Right ventricle myocardium superior (tissue), 1 donor: ENCODE measurements at regions not wholly inside any gene's neighbourhood (a gene's known extent, or its start where the extent isn't known, plus 50 kb on each side); places are given as distances from the start of the nearest gene placed in this dataset.
"Not testable (repeated sequence)": the region's sequence is repeated elsewhere in the genome, so short reads cannot be mapped to it uniquely, and the experiment has no call there.

Experiments
- ATAC-seq: fragments of 200-7000 bp; cut with Tn5 transposase; one replicate; pipeline ENCODE4 v1.9.1; 2020; ENCODE audit warnings: mild to moderate bottlenecking; ENCODE audit not compliant: poor library complexity
- DNase-seq: peaks from one replicate; pipeline ENCODE4 v3.0.0-alpha.2; 2020
- intact Hi-C: fragments of 100-400 bp; cut with DNase I; formaldehyde crosslinking; loops from one replicate; pipeline ENCODE4 v1.11.2; 2022
- donor health status: DM: no; HTN: yes; CAD: no; lungs with severe emphysema.

DNA sequence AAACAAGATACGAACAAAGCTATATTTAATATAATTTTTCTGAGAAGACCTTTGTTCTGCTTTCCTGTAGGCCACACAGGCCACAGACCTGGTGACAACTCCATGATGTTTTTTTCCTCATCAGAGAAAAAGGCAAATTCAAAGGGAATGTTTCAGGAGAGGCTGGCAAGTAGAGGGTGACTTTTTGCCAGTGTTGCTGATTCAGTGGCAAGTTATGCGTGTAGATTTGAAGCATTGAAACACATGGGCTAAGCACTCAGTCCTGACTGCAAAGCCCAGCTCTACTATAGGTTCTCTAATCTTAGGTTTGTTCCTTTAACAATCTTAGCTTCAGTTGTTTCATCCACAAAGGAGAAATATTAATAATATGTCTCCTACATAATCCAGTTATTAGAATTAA is 499.8 kb downstream of the SUCLG1 start:
- intact Hi-C loops = no loop called here
- ATAC-seq (no peak), DNase-seq (no peak)

DNA sequence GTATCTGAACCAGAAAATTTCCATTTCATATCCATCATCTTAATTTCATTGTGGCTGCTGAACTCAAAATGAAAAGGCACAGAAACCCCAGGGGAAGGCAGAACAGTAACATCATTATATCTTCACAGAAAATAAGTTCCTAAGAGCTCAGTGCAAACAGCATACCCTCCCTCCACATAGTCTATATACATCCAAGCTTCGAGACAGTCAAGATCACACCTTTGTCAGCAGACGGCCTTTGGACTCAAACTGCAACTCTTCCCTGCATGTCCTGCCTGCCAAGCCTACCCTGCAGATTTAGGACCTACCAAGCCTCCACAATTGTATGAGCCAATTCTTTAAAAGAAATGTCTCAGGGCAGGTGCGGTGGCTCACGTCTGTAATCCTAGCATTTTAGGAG is 502.1 kb downstream of the SUCLG1 start:
- intact Hi-C loops = no loop called here
- ATAC-seq (no peak), DNase-seq (no peak)

DNA sequence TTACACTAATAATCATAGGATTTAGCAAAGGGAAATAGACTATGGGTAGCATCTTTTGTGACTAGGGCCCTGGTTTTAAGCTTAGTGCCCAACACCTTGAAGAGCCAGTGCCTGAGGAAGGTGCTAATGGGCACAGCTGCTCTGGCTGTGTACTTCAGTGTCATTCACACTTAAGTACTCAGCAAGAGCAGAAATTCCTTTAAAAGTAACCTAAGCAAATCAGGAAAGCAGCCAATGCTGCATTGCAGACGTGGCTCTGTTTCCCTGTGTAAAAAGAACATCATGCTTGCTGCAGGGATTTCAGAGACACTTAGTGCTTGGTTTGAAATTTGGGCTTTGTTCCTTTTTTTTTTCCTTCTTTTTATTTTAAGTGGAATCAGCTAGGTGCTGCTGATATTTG is 505.4 kb downstream of the SUCLG1 start:
- intact Hi-C loops = no loop called here
- no peak for ATAC-seq

GRCh38 chr2:83951378-83951947 is 507.6 kb downstream of the SUCLG1 start:
- ATAC-seq = no peak
- DNase-seq = no peak
- intact Hi-C loops = no loop called here

More for the DNA sequence above, 505.4 kb downstream of the SUCLG1 start:
- DNase-seq = no peak

DNA sequence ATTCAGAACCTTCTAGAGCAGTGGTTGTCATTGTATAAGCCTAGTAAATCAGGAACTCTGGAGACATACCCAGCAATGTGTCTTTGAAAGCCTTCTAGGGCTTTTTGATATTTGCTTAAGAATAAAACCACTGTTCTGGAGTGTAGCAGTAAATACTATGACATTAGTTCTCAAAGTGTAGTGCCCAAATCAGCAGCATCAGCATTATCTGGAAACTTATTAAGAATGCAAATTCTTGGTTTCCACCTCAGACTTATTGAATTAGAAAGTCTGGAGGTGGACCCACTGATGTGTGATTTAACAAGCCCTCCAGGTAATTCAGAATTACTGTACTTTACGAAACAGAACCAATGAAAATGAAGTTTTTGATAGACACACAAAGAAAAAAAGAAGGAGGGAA is 509.7 kb downstream of the SUCLG1 start:
- ATAC-seq (no peak), DNase-seq (no peak)
- intact Hi-C loops = no loop called here

DNA sequence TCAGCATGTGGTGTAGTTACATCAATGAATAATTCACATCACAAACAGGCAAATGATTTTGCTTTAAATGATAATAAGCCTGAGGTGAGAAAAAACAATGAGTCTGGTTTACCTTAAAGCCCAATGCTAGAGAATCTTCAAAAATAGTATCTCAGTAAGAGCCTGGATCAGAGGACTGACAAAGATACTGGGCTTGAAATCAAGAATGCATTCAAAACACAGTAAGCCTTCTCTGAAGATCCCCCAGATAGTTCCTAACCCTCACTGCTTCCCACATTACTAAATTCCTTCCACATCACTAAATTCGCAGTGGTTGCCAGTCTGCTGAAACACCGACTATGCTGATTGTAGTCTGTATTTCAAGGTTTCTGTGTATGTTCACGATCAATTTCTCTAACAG is 514.9 kb downstream of the SUCLG1 start:
- DNase-seq (no peak), ATAC-seq (no peak)
- intact Hi-C loops = no loop called here

DNA sequence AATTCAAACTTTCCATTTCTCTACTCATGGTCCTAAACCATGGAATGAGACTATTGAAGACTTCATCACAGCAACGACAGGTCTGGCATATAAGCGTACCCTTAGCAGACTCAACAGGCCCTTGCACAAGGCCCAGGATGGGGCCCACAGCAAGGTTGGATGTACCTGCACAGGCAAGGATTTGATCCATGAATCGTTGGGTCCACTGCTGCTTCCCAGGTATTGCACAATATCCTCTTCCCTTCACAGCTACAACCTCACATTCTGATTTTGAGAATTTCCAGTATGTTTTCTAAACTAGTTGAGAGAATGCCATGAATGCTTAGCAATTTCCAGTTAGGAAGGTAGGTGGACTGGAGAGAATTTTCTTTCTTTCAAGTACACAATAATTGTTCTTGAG is 515.8 kb downstream of the SUCLG1 start:
- DNase-seq (no peak), ATAC-seq (no peak)
- intact Hi-C loops = no loop called here

GRCh38 chr2:83941886-83942285 is 517.2 kb downstream of the SUCLG1 start:
- ATAC-seq (no peak), DNase-seq (no peak)
- intact Hi-C loops = no loop called here

DNA sequence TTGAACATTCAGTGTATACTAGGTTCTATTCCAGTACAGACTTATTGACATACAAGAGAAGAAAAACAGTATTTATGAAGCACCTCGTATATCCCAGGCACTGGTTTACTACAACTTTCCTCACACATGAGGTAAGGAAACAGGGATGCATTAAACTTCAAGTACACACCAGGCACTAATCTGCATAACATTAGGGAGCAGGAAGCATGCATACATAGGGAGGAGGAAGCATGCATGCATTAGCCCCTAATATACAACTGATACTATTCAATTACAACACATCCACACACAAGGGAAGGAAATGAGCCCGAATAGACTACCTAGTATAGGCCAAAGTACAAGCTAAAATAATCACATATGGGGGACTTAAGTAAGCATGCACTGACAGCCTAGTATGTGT is 525.3 kb downstream of the SUCLG1 start:
- DNase-seq (no peak), ATAC-seq (no peak)
- intact Hi-C loops = no loop called here

DNA sequence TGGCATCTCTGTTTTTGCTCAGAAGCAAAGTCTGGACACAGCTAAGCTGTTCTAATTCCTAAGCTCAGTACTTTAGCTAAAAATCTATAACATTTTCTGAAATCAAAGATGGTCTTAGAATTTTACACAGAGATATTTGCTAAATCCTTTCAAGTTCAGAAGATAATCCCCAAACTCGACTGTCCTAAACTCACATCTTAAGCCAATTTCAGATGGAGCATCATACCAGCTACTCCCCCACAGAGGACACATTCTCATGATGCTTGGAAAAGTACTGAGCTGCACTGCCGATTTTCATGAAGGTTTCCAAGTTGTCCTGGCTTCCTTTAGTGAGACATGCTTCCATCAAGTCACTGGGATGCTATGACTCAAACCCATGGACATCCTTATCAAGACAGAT is 535.5 kb downstream of the SUCLG1 start:
- intact Hi-C loops = no loop called here
- DNase-seq = no peak
- ATAC-seq = no peak

DNA sequence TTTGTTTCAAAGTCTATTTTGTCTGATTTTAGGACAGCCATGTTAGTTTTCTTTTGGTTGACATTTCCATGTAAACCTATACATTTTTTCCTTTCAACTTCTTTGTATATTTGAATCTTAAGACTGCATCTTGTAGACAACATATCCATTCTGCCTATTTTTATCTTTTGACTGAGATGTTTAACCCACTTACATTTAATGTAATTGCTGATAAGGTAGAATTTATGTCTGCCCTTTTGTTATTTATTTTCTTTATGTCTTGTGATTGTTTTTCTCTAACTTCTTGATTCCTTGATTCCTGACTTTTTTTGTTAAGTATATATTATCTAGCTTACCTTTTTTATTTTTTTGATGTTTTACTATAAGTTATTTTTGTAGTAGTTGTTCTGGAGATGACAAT is 542.5 kb downstream of the SUCLG1 start:
- intact Hi-C loops = no loop called here
- DNase-seq (no peak), ATAC-seq (no peak)

GRCh38 chr2:83915381-83915780 is 543.7 kb downstream of the SUCLG1 start:
- DNase-seq = no peak
- intact Hi-C loops = no loop called here
- ATAC-seq = no peak

DNA sequence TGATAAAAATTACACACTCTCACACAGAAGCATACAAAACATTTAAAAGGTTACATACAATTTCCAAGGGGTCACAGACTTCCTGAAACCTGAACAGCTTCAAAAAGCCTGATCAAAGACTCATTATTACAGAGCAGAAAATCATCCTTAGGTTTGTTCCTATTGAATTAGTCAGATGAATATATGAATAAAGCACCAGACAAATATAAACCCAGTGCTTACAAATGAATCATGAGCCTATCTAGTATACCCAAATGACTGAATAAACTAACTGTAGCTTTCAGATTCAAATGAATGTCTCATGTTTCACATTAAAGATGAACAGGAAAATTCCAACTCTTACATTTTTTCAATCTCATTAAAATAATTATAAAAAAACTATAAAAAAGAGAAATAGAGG is 550.3 kb downstream of the SUCLG1 start:
- DNase-seq = no peak
- intact Hi-C loops = no loop called here
- ATAC-seq = no peak

DNA sequence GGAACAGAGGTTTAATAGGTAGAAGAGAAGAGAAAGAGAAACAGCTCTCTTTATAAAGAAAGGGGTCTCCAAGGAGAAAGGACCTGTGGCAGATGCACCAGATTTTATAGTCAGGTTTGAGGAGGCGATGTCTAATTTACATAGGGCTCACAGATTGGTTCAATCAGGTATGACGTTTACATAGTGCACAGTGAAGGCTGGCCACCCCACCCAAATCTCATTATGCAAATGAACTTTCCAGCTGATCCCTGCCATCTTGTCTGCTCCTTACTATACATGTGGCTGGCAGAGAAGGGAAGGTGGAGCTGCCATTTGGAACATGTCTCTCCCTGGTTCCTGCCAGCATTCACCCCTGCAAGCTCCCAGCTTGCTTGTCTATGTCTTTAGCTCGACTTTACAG is 557.8 kb downstream of the SUCLG1 start:
- ATAC-seq (no peak), DNase-seq (no peak)
- intact Hi-C loops = no loop called here

- no peak for ATAC-seq
- intact Hi-C loops = no loop called here
- DNase-seq = no peak
These were observed 558.2 kb downstream of the SUCLG1 start for GRCh38 chr2:83900862-83901261.

DNA sequence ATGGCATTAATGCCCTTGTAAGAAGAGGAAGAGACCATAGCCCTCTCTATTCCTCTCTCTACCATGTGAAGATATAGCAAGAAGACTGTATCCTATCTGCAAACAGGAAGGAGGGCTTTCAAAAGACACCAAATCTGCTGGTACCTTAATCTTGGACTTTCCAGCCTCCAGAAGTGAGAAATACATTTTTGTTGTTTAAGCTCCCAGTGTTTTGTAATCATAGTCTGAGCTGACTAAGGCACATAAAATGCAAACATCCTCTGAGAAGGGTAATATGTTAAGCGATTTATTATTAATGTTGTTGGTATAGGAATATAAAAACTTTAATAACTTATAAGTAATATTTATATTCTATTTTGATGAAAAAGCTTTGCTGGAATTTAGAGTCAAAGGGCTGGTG is 559.8 kb downstream of the SUCLG1 start:
- DNase-seq (no peak), ATAC-seq (no peak)
- intact Hi-C loops = no loop called here

GRCh38 chr2:83894976-83895375 is 564.1 kb downstream of the SUCLG1 start:
- ATAC-seq = no peak
- DNase-seq = no peak
- intact Hi-C loops = no loop called here

GRCh38 chr2:83887757-83888156 is 571.3 kb downstream of the SUCLG1 start:
- ATAC-seq (no peak), DNase-seq (no peak)
- intact Hi-C loops = no loop called here

- ATAC-seq = no peak
- intact Hi-C loops = no loop called here
These were observed 580.0 kb downstream of the SUCLG1 start for GRCh38 chr2:83879127-83879526.

GRCh38 chr2:83877261-83877660 is 581.8 kb downstream of the SUCLG1 start:
- intact Hi-C loops, ATAC-seq: not testable (repeated sequence)
- DNase-seq = peak; percentile 19

More at GRCh38 chr2:83879127-83879526, 580.0 kb downstream of the SUCLG1 start:
- DNase-seq = no peak

DNA sequence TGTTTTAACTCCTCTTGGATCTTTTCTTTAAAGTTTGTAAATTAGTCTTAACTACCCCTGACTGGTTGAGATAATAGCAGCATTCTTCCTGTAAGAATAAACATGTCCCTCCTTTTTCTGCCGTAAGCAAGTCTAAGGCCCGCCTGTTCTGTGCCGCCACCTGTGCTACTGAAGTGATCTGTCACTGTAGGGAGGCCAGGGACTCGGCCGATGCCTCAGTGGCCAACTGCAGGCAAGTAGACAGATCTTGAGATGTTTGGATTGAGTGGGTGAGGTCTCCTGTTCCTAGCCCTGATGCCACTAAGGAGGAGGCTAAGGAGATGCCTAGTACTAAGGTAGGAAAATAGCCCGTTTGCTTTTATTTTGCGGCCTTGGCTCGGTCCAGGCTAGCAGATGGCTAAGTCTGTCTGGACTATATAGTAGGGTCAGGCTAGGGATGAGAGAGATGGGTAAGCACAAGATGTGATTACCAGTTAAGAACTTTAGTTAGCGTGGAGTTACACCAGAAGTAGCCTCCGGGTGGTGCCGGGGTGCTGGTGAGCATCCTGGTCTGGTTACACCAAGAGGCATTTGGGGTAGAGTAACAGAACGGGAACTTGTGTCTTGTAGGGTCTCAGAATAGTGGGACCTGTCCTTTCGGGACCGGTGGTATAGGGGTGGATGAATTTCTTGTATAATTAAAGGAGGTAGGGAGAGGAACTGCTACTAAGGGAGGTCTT is 584.2 kb downstream of the SUCLG1 start:
- DNase-seq = no peak

More for the DNA sequence above, 584.2 kb downstream of the SUCLG1 start:
- intact Hi-C loops = no loop called here
- ATAC-seq = no peak
